A549 (cell line): ENCODE measurements at regions not wholly inside any gene's neighbourhood (a gene's known extent, or its start where the extent isn't known, plus 50 kb on each side); places are given as distances from the start of the nearest gene placed in this dataset.
"Not testable (repeated sequence)": the region's sequence is repeated elsewhere in the genome, so short reads cannot be mapped to it uniquely, and the experiment has no call there.

Experiments
- CTCF ChIP-seq: fragments of >200 bp; sonication (Bioruptor Twin); formaldehyde crosslinking; IDR thresholded peaks from 3 replicates; pipeline ENCODE4 v1.5.1; 2016
- POLR2A ChIP-seq: IDR thresholded peaks from 2 replicates; pipeline ENCODE4 v1.6.1; 2012; ENCODE audit warnings: mild to moderate bottlenecking, low read length

GRCh38 chr7:56351181-56351580, 235.0 kb upstream of the NUPR2 start:
- TF ChIP-seq CTCF, POLR2A: not testable (repeated sequence)
